ENCODE measurements at regions not wholly inside any gene's neighbourhood (a gene's known extent, or its start where the extent isn't known, plus 50 kb on each side); places are given as distances from the start of the nearest gene placed in this dataset.
"Not testable (repeated sequence)": the region's sequence is repeated elsewhere in the genome, so short reads cannot be mapped to it uniquely, and the experiment has no call there.

- H3K36me3 ChIP-seq (ENCODE audit: insufficient read depth, low read length); H3K79me2 ChIP-seq (ENCODE audit: insufficient read depth, low read length); H3K9me3 ChIP-seq (ENCODE audit: insufficient read depth, low read depth, low read length); H3K4me1 ChIP-seq (ENCODE audit: insufficient read depth, low read length, poor library complexity, severe bottlenecking); H2AFZ ChIP-seq (ENCODE audit: low read length); H3F3A ChIP-seq (ENCODE audit: low read depth); H3K9ac ChIP-seq (ENCODE audit: low read depth, low read length, poor library complexity, severe bottlenecking); H3K9me2 ChIP-seq (replicated peaks; ENCODE audit: low read depth, low read length); H3K4me2 ChIP-seq (ENCODE audit: low read depth, low read length, poor library complexity, severe bottlenecking); H3K27me3 ChIP-seq (ENCODE audit: insufficient read depth, low read length, poor library complexity, severe bottlenecking); H3K4me3 ChIP-seq (ENCODE audit: low read length, poor library complexity, severe bottlenecking); H4K20me1 ChIP-seq (ENCODE audit: insufficient read depth, low read length, poor library complexity, severe bottlenecking): not testable (repeated sequence)
Observed at GRCh38 chr13:43970520-43971242, 91.0 kb downstream of the LACC1 start.

GRCh38 chr13:43971324-43971723 is 91.6 kb downstream of the LACC1 start:
- not testable (repeated sequence) for H2AFZ ChIP-seq (ENCODE audit: low read length); H3K4me2 ChIP-seq (ENCODE audit: low read depth, low read length, poor library complexity, severe bottlenecking); H4K20me1 ChIP-seq (ENCODE audit: insufficient read depth, low read length, poor library complexity, severe bottlenecking); H3K27me3 ChIP-seq (ENCODE audit: insufficient read depth, low read length, poor library complexity, severe bottlenecking); H3K9me2 ChIP-seq (replicated peaks; ENCODE audit: low read depth, low read length); H3K9ac ChIP-seq (ENCODE audit: low read depth, low read length, poor library complexity, severe bottlenecking); H3F3A ChIP-seq (ENCODE audit: low read depth); H3K36me3 ChIP-seq (ENCODE audit: insufficient read depth, low read length); H3K79me2 ChIP-seq (ENCODE audit: insufficient read depth, low read length); H3K4me3 ChIP-seq (ENCODE audit: low read length, poor library complexity, severe bottlenecking); H3K9me3 ChIP-seq (ENCODE audit: insufficient read depth, low read depth, low read length); H3K4me1 ChIP-seq (ENCODE audit: insufficient read depth, low read length, poor library complexity, severe bottlenecking)

- Histone ChIP-seq H3K9me3 (ENCODE audit: insufficient read depth, low read depth, low read length) (no peaks in the 10 kb centered on the region), H3K27me3 (ENCODE audit: insufficient read depth, low read length, poor library complexity, severe bottlenecking) (no peaks in the 10 kb centered on the region), H3K79me2 (ENCODE audit: insufficient read depth, low read length) (no peaks in the 10 kb centered on the region), H3K9me2 (replicated peaks; ENCODE audit: low read depth, low read length) (no peaks in the 10 kb centered on the region), H3F3A (ENCODE audit: low read depth) (no peaks in the 10 kb centered on the region), H3K4me1 (ENCODE audit: insufficient read depth, low read length, poor library complexity, severe bottlenecking) (no peaks in the 10 kb centered on the region), H4K20me1 (ENCODE audit: insufficient read depth, low read length, poor library complexity, severe bottlenecking) (no peaks in the 10 kb centered on the region), H3K36me3 (ENCODE audit: insufficient read depth, low read length) (no peaks in the 10 kb centered on the region), H2AFZ (ENCODE audit: low read length) (no peak overlapping the region), H3K9ac (ENCODE audit: low read depth, low read length, poor library complexity, severe bottlenecking) (no peak overlapping the region), H3K4me3 (ENCODE audit: low read length, poor library complexity, severe bottlenecking) (no peak overlapping the region), H3K4me2 (ENCODE audit: low read depth, low read length, poor library complexity, severe bottlenecking) (no peak overlapping the region)
- no peak for TF ChIP-seq EZH2phosphoT487 (IDR thresholded peaks at IDR 0.05; ENCODE audit: borderline replicate concordance)
- TF ChIP-seq, protein P1, sequence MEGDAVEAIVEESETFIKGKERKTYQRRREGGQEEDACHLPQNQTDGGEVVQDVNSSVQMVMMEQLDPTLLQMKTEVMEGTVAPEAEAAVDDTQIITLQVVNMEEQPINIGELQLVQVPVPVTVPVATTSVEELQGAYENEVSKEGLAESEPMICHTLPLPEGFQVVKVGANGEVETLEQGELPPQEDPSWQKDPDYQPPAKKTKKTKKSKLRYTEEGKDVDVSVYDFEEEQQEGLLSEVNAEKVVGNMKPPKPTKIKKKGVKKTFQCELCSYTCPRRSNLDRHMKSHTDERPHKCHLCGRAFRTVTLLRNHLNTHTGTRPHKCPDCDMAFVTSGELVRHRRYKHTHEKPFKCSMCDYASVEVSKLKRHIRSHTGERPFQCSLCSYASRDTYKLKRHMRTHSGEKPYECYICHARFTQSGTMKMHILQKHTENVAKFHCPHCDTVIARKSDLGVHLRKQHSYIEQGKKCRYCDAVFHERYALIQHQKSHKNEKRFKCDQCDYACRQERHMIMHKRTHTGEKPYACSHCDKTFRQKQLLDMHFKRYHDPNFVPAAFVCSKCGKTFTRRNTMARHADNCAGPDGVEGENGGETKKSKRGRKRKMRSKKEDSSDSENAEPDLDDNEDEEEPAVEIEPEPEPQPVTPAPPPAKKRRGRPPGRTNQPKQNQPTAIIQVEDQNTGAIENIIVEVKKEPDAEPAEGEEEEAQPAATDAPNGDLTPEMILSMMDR (conservative IDR thresholded peaks at IDR 0.05; ENCODE audit: low read length) = no peak
Observed at GRCh38 chr13:43977911-43978310, 98.2 kb downstream of the LACC1 start.

GRCh38 chr13:43978688-43979087 is 99.0 kb downstream of the LACC1 start:
- Histone ChIP-seq H3K9me2 (replicated peaks; ENCODE audit: low read depth, low read length) (no peaks in the 10 kb centered on the region), H3F3A (ENCODE audit: low read depth) (no peaks in the 10 kb centered on the region), H3K36me3 (ENCODE audit: insufficient read depth, low read length) (no peaks in the 10 kb centered on the region), H3K27me3 (ENCODE audit: insufficient read depth, low read length, poor library complexity, severe bottlenecking) (no peaks in the 10 kb centered on the region), H3K9me3 (ENCODE audit: insufficient read depth, low read depth, low read length) (no peaks in the 10 kb centered on the region), H3K4me3 (ENCODE audit: low read length, poor library complexity, severe bottlenecking) (no peak overlapping the region), H3K79me2 (ENCODE audit: insufficient read depth, low read length) (no peaks in the 10 kb centered on the region), H2AFZ (ENCODE audit: low read length) (no peak overlapping the region), H3K4me1 (ENCODE audit: insufficient read depth, low read length, poor library complexity, severe bottlenecking) (no peaks in the 10 kb centered on the region), H3K4me2 (ENCODE audit: low read depth, low read length, poor library complexity, severe bottlenecking) (no peak overlapping the region), H3K9ac (ENCODE audit: low read depth, low read length, poor library complexity, severe bottlenecking) (no peak overlapping the region), H4K20me1 (ENCODE audit: insufficient read depth, low read length, poor library complexity, severe bottlenecking) (no peaks in the 10 kb centered on the region)
- TF ChIP-seq, protein P1 (conservative IDR thresholded peaks at IDR 0.05; ENCODE audit: low read length) = no peak
- no peak for TF ChIP-seq EZH2phosphoT487 (IDR thresholded peaks at IDR 0.05; ENCODE audit: borderline replicate concordance)
